OCI-LY3 (cell line): ENCODE measurements at regions not wholly inside any gene's neighbourhood (a gene's known extent, or its start where the extent isn't known, plus 50 kb on each side); places are given as distances from the start of the nearest gene placed in this dataset.

Experiments used
- H2AFZ ChIP-seq: fragments of 200-600, 300-600 bp; shearing (Covaris generic); 2 replicates; pipeline ENCODE4 v1.6.0; 2014; ENCODE audit warnings: antibody characterized with exemption, low read depth, low read length
- H3K27ac ChIP-seq: fragments of 200-600, 300-600 bp; sonication (generic); 2 replicates; pipeline ENCODE4 v1.5.1; 2014; ENCODE audit warnings: mild to moderate bottlenecking, low read length, moderate library complexity, mixed read lengths
- H3K27me3 ChIP-seq: fragments of 200-600, 300-600 bp; sonication (generic); 2 replicates; pipeline ENCODE4 v1.6.1; 2014; ENCODE audit warnings: low read depth, low read length, mixed read lengths
- H3K36me3 ChIP-seq: fragments of 200-600, 300-600 bp; sonication (generic); replicated peaks from 2 replicates; pipeline ENCODE3; 2014; ENCODE audit warnings: low read depth, low read length, mixed read lengths
- H3K4me1 ChIP-seq: fragments of 300-600, 200-600 bp; sonication (generic); 2 replicates; pipeline ENCODE4 v1.6.1; 2014; ENCODE audit warnings: low read length, mixed read lengths
- H3K4me2 ChIP-seq: fragments of 200-600, 300-600 bp; sonication (generic); 2 replicates; pipeline ENCODE4 v1.6.1; 2014; ENCODE audit warnings: low read length, mixed read lengths
- H3K4me3 ChIP-seq: fragments of 300-600, 200-600 bp; sonication (generic); 2 replicates; pipeline ENCODE4 v1.5.1; 2014; ENCODE audit warnings: antibody characterized with exemption, mild to moderate bottlenecking, low read length, moderate library complexity
- H3K79me2 ChIP-seq: fragments of 300-600, 200-600 bp; shearing (Covaris generic); 2 replicates; pipeline ENCODE4 v1.6.1; 2014; ENCODE audit warnings: mild to moderate bottlenecking, low read length, mixed read lengths
- H3K9ac ChIP-seq: fragments of 300-600, 200-600 bp; shearing (Covaris generic); 2 replicates; pipeline ENCODE4 v1.6.0; 2014; ENCODE audit warnings: mild to moderate bottlenecking, low read length, moderate library complexity
- H3K9me3 ChIP-seq: fragments of 200-600, 300-600 bp; shearing (Covaris generic); 2 replicates; pipeline ENCODE4 v1.6.1; 2014; ENCODE audit warnings: low read length, mixed read lengths; ENCODE audit not compliant: insufficient read depth
- H4K20me1 ChIP-seq: fragments of 200-600, 300-600 bp; sonication (generic); 2 replicates; pipeline ENCODE4 v1.6.1; 2016; ENCODE audit warnings: low read length, mixed read lengths; ENCODE audit not compliant: insufficient read depth
- EZH2phosphoT487 ChIP-seq: fragments of 200-600 bp; shearing (Covaris generic); IDR thresholded peaks from 2 replicates; pipeline ENCODE4 v1.6.1; 2018; ENCODE audit warnings: antibody characterized with exemption, mixed run types, low read depth
- TF ChIP-seq, protein P1 (sequence below): fragments of 200-600, 300-600 bp; sonication (generic); IDR thresholded peaks from 2 replicates; pipeline ENCODE4 v1.5.1; 2014; ENCODE audit warnings: antibody characterized with exemption, low read length, low read depth

DNA sequence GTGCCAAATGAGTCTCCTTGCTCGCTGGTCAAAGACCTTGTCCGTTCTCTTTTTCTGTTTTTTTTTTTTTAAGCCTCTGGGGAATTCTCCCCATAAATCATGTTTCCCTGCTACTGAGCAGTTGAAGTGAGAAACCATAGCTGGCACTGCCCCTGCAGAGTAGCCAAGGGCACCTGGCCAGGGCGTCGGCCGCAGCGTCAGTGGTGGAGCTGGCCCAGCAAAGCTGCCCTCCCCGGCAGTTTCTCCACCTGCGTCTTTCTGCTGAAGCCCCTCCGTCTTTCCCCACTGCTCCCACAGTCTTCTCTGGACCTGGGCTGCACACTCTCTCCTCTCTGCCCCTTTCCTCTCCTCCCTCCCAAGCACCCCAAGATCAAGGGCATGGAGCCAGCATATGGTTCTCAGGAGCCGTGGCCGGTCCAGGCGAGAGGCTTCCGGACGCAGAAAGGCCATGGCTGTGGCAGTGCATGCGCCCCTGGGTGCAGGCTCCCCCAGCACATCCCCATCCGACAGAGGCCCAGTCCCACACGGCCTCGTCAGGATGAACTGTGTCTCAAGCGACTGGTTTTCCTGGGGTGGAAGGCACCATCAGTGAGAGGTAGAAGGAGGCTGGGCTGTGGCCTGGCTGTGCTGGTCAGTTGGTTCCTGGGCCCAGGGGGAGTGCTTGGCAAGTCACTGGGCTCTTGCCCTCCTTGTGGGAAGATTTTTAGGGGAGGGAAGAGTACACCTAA lies 218.1 kb downstream of the ERMARD start:
- Histone ChIP-seq H3K4me1 (no peaks in the 10 kb centered on the region), H2AFZ (no peak overlapping the region), H3K36me3 (no peaks in the 10 kb centered on the region), H3K79me2 (no peaks in the 10 kb centered on the region), H3K27me3 (no peaks in the 10 kb centered on the region), H3K9me3 (no peaks in the 10 kb centered on the region), H3K4me3 (no peak overlapping the region), H4K20me1 (no peaks in the 10 kb centered on the region), H3K27ac (no peak overlapping the region), H3K4me2 (no peak overlapping the region), H3K9ac (no peak overlapping the region)
- TF ChIP-seq EZH2phosphoT487: no peak
- TF ChIP-seq, protein P1, sequence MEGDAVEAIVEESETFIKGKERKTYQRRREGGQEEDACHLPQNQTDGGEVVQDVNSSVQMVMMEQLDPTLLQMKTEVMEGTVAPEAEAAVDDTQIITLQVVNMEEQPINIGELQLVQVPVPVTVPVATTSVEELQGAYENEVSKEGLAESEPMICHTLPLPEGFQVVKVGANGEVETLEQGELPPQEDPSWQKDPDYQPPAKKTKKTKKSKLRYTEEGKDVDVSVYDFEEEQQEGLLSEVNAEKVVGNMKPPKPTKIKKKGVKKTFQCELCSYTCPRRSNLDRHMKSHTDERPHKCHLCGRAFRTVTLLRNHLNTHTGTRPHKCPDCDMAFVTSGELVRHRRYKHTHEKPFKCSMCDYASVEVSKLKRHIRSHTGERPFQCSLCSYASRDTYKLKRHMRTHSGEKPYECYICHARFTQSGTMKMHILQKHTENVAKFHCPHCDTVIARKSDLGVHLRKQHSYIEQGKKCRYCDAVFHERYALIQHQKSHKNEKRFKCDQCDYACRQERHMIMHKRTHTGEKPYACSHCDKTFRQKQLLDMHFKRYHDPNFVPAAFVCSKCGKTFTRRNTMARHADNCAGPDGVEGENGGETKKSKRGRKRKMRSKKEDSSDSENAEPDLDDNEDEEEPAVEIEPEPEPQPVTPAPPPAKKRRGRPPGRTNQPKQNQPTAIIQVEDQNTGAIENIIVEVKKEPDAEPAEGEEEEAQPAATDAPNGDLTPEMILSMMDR: no peak

DNA sequence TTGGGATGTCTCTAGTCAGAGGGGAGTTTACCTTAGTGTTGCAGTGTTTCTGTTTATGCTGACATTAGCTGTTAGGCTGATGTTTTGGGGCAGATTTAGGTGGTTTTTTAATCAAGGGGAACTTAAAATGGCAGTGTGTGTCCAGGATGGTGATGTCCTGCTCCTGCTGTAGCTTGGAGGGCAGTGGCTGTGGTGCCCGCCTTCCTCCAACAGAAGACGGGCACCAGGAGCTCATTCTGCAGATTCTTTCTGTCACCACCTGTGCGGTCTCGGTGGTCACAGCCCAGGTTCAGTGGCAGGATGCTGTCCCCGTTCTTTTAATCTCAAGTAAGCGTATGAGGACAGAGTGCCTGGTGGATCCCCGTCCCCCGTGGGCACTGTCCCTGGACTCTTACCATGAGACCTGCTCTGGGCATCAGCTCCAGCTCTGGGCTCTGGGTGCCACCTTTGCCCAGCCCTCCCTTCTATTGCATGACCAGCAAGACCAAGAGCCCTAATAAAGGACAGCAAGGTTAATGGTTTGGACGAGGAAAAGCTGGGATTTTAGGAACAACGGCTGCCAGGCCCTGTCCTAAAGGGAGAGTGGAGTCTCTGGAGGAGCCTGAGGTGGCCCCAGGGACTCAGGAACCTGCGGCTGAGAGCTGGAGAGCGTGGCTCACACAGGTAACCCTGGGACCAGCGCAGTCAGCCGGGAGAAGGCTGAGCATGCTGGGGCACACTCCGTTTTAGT lies 217.3 kb downstream of the ERMARD start:
- Histone ChIP-seq H3K27me3 (no peaks in the 10 kb centered on the region), H3K9ac (no peak overlapping the region), H3K4me2 (no peak overlapping the region), H3K79me2 (no peaks in the 10 kb centered on the region), H3K36me3 (no peaks in the 10 kb centered on the region), H4K20me1 (no peaks in the 10 kb centered on the region), H3K4me1 (no peaks in the 10 kb centered on the region), H3K4me3 (no peak overlapping the region), H3K27ac (no peak overlapping the region), H3K9me3 (no peaks in the 10 kb centered on the region), H2AFZ (no peak overlapping the region)
- TF ChIP-seq EZH2phosphoT487: no peak
- TF ChIP-seq, protein P1: no peak

DNA sequence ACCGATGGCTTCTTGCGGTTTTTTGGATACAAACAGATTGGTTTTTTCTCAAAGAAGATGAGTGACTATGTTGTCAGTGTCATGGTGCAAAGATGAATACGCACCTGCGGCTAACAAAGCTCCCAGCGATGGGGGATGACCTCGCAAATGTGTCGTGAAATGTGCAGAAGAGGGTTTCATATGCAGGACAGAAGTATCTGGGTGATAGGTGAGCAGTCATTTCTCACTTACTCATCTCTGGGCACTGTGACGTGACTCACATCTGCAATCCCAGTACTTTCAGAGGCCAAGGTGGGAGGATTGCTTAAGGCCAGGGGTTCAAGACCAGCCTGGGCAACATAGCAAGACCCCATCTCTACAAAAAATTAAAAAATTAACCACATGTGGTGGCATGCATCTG lies 216.3 kb downstream of the ERMARD start:
- Histone ChIP-seq H3K27ac (no peak overlapping the region), H3K9ac (no peak overlapping the region), H3K36me3 (no peaks in the 10 kb centered on the region), H3K27me3 (no peaks in the 10 kb centered on the region), H3K4me2 (no peak overlapping the region), H2AFZ (no peak overlapping the region), H3K9me3 (no peaks in the 10 kb centered on the region), H3K4me1 (no peaks in the 10 kb centered on the region), H3K4me3 (no peak overlapping the region), H4K20me1 (no peaks in the 10 kb centered on the region), H3K79me2 (no peaks in the 10 kb centered on the region)
- TF ChIP-seq, protein P1: no peak
- TF ChIP-seq EZH2phosphoT487: no peak

DNA sequence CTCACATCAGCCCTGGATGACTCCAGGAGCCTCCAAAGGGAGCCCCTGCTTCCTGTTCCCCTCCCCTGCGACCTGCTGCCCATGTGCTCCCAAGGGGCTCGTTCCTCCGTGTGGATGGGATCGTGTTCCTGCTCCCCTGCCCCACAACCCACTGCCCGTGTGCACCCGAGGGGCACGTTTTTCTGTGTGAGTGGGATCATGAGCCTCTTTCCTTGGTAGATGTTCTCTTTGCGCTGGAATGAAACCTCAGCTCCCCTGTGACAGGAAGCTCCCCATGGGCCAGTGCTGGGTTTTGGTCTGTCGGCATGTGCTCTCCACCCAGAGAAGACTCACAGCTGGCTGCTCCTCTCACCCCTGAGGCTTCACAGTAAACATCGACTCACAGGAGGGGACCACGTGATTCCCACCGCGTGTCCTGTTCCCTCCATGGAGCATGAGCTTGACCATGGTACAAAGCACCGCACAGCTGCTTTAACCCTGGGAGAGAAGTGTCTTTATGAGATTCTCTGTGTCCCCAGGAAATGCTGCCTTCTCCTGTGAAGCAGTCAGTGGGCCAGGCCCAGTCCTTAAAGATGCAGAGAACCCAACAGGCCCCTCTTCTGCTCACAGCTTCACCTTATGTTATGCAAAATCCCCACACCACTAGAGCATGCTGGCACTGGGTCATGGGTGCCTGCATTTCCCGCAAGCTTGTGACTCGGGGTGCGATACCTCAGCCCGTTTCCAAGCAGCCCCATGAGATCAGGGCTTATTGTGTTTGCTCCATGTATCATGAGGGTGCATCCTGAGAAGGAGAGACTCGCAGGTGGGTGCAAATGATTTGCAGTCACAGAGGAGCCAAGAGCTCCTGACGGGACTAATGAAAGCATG lies 215.1 kb downstream of the ERMARD start:
- no peaks in the 10 kb centered on the region for H3K79me2 ChIP-seq
- TF ChIP-seq, protein P1: no peak
- no peak for TF ChIP-seq EZH2phosphoT487
- H3K36me3 ChIP-seq: no peaks in the 10 kb centered on the region
- H3K4me2 ChIP-seq: no peak overlapping the region
- no peaks in the 10 kb centered on the region for H3K9me3 ChIP-seq
- no peaks in the 10 kb centered on the region for H3K4me1 ChIP-seq
- H3K27me3 ChIP-seq: no peaks in the 10 kb centered on the region
- no peak overlapping the region for H2AFZ ChIP-seq
- H3K4me3 ChIP-seq: no peak overlapping the region
- H4K20me1 ChIP-seq: no peaks in the 10 kb centered on the region
- no peak overlapping the region for H3K9ac ChIP-seq
- no peak overlapping the region for H3K27ac ChIP-seq
